Keratinocyte (primary cell): ENCODE measurements at regions not wholly inside any gene's neighbourhood (a gene's known extent, or its start where the extent isn't known, plus 50 kb on each side); places are given as distances from the start of the nearest gene placed in this dataset.

Experiments
- DNase-seq: peaks from one replicate; pipeline ENCODE4 v3.0.0-alpha.2; 2011; ENCODE audit warnings: low read depth, missing footprints, low spot score
- FAIRE-seq: peaks from 2 replicates; lab custom pipeline; 2011; peaks lifted over from hg19 to GRCh38; lab: Jason Lieb, UNC
- H2AFZ ChIP-seq: 2 replicates; pipeline ENCODE4 v1.6.0; 2012; ENCODE audit warnings: low read length, control low read depth, inconsistent platforms; ENCODE audit not compliant: control insufficient read depth
- H3K27ac ChIP-seq: 2 replicates; pipeline ENCODE4 v1.5.1; 2011; ENCODE audit warnings: low read length; ENCODE audit not compliant: control insufficient read depth, insufficient read depth
- H3K27me3 ChIP-seq: 3 replicates; pipeline ENCODE4 v1.6.0; 2011; ENCODE audit warnings: low read length; ENCODE audit not compliant: control insufficient read depth, insufficient read depth; ENCODE audit errors: extremely low read depth
- H3K36me3 ChIP-seq, 2 experiments: 2 replicates in 1 of 2; 3 replicates in 1 of 2; pipeline ENCODE4 v1.5.1; 2011; ENCODE audit warnings: low read length in 2 of 2, mild to moderate bottlenecking in 1 of 2; ENCODE audit not compliant: control insufficient read depth in 2 of 2, insufficient read depth in 2 of 2; ENCODE audit errors: extremely low read depth in 1 of 2
- H3K4me1 ChIP-seq: 3 replicates; pipeline ENCODE4 v1.5.1; 2011; ENCODE audit warnings: low read length; ENCODE audit not compliant: control insufficient read depth, insufficient read depth; ENCODE audit errors: extremely low read depth
- H3K4me2 ChIP-seq: 3 replicates; pipeline ENCODE4 v1.6.0; 2011; ENCODE audit warnings: low read depth, low read length; ENCODE audit not compliant: control insufficient read depth, insufficient read depth; ENCODE audit errors: extremely low read depth
- H3K4me3 ChIP-seq, 3 experiments: fragments of 200-600 bp in 1 of 3; sonication (generic) in 1 of 3; 2 replicates in 2 of 3; 3 replicates in 1 of 3; pipeline ENCODE4 v1.5.1; 2011 to 2016; ENCODE audit warnings: low read length in 3 of 3, mild to moderate bottlenecking in 3 of 3, control low read depth in 2 of 3, inconsistent platforms in 1 of 3, low read depth in 1 of 3, mixed read lengths in 1 of 3, mixed run types in 1 of 3, moderate library complexity in 1 of 3; ENCODE audit not compliant: control insufficient read depth in 2 of 3, insufficient read depth in 2 of 3; ENCODE audit errors: extremely low read depth in 1 of 3
- H3K79me2 ChIP-seq: 2 replicates; pipeline ENCODE4 v1.6.0; 2012; ENCODE audit warnings: low read length; ENCODE audit not compliant: control insufficient read depth, insufficient read depth
- H3K9ac ChIP-seq: 3 replicates; pipeline ENCODE4 v1.6.0; 2011; ENCODE audit warnings: low read length; ENCODE audit not compliant: control insufficient read depth, insufficient read depth; ENCODE audit errors: extremely low read depth
- H3K9me1 ChIP-seq: 3 replicates; pipeline ENCODE4 v1.6.0; 2011; ENCODE audit warnings: low read length; ENCODE audit not compliant: control insufficient read depth, insufficient read depth; ENCODE audit errors: extremely low read depth
- H3K9me3 ChIP-seq: 2 replicates; pipeline ENCODE4 v1.5.1; 2012; ENCODE audit warnings: low read depth, low read length; ENCODE audit not compliant: control insufficient read depth
- H4K20me1 ChIP-seq: 3 replicates; pipeline ENCODE4 v1.6.0; 2011; ENCODE audit warnings: low read length; ENCODE audit not compliant: control insufficient read depth, insufficient read depth; ENCODE audit errors: extremely low read depth
- CTCF ChIP-seq, 3 experiments: IDR thresholded peaks in 1 of 3; conservative IDR thresholded peaks in 1 of 3; optimal IDR thresholded peaks in 1 of 3; 2 replicates in 2 of 3; 3 replicates in 1 of 3; pipeline versions ENCODE3 to v1.5.1; 2011; ENCODE audit warnings: low read length in 3 of 3, mild to moderate bottlenecking in 3 of 3, moderate library complexity in 2 of 3, control low read depth in 1 of 3, inconsistent platforms in 1 of 3; ENCODE audit not compliant: insufficient read depth in 2 of 3; ENCODE audit errors: extremely low read depth in 1 of 3
- EZH2 ChIP-seq: IDR thresholded peaks from one replicate; pipeline ENCODE4 v1.6.1; 2012; ENCODE audit warnings: inconsistent platforms, mild to moderate bottlenecking, low read length, moderate library complexity
- dilution Hi-C: fragments of 300-500 bp; cut with MboI; formaldehyde crosslinking; loops from one replicate; pipeline ENCODE4 v1.7.0; 2020; ENCODE audit warnings: low sequenced_read_pairs; ENCODE audit not compliant: extremely low pct_ligation_motif_present

GRCh38 chr16:50901062-50901461 is 159.2 kb downstream of the CYLD start:
- DNase-seq (no peak), FAIRE-seq (no peak)
- TF ChIP-seq CTCF (optimal IDR thresholded peaks at IDR 0.05 in 1 of 3, IDR thresholded peaks at IDR 0.05 in 1 of 3, conservative IDR thresholded peaks at IDR 0.05 in 1 of 3; ENCODE audit: extremely low read depth in 1 of 3, insufficient read depth in 2 of 3, low read length in 3 of 3) (no peak), EZH2 (no peak)
- Histone ChIP-seq H3K27ac (no peak overlapping the region), H3K4me1 (no peaks in the 10 kb centered on the region), H3K36me3 (no peaks in the 10 kb centered on the region), H4K20me1 (no peaks in the 10 kb centered on the region), H3K9me3 (no peaks in the 10 kb centered on the region), H3K9ac (no peak overlapping the region), H3K4me2 (no peak overlapping the region), H3K79me2 (no peaks in the 10 kb centered on the region), H3K4me3 (no peak overlapping the region), H2AFZ (no peak overlapping the region), H3K9me1 (no peaks in the 10 kb centered on the region), H3K27me3 (no peaks in the 10 kb centered on the region)
- dilution Hi-C loops, result no loop called here

GRCh38 chr16:50900391-50900942 is 158.6 kb downstream of the CYLD start:
- H3K9ac ChIP-seq, result no peak overlapping the region
- H3K9me1 ChIP-seq, result no peaks in the 10 kb centered on the region
- no peaks in the 10 kb centered on the region for H4K20me1 ChIP-seq
- FAIRE-seq, result no peak
- H3K4me3 ChIP-seq, result no peak overlapping the region
- no peak for DNase-seq
- no peak overlapping the region for H2AFZ ChIP-seq
- dilution Hi-C loops, result no loop called here
- no peaks in the 10 kb centered on the region for H3K36me3 ChIP-seq
- no peak overlapping the region for H3K27ac ChIP-seq
- H3K9me3 ChIP-seq, result no peaks in the 10 kb centered on the region
- TF ChIP-seq CTCF (optimal IDR thresholded peaks at IDR 0.05 in 1 of 3, IDR thresholded peaks at IDR 0.05 in 1 of 3, conservative IDR thresholded peaks at IDR 0.05 in 1 of 3; ENCODE audit: extremely low read depth in 1 of 3, insufficient read depth in 2 of 3, low read length in 3 of 3) (no peak), EZH2 (no peak)
- no peaks in the 10 kb centered on the region for H3K79me2 ChIP-seq
- no peaks in the 10 kb centered on the region for H3K27me3 ChIP-seq
- no peaks in the 10 kb centered on the region for H3K4me1 ChIP-seq
- no peak overlapping the region for H3K4me2 ChIP-seq
